GM21423 (cell line): ENCODE measurements at regions not wholly inside any gene's neighbourhood (a gene's known extent, or its start where the extent isn't known, plus 50 kb on each side); places are given as distances from the start of the nearest gene placed in this dataset.

ENCODE experiments used
- ATAC-seq: cut with Tn5 transposase; IDR thresholded peaks from one replicate; pipeline ENCODE4 v1.9.1; 2021; ENCODE audit warnings: mild to moderate bottlenecking, moderate library complexity; ENCODE audit not compliant: unreplicated experiment

GRCh38 chr1:81446000-81446669 lies 354.6 kb upstream of the ADGRL2 start:
- ATAC-seq, result no peak

- ATAC-seq, result no peak
Observed at GRCh38 chr1:81443288-81443687, 357.4 kb upstream of the ADGRL2 start.

DNA sequence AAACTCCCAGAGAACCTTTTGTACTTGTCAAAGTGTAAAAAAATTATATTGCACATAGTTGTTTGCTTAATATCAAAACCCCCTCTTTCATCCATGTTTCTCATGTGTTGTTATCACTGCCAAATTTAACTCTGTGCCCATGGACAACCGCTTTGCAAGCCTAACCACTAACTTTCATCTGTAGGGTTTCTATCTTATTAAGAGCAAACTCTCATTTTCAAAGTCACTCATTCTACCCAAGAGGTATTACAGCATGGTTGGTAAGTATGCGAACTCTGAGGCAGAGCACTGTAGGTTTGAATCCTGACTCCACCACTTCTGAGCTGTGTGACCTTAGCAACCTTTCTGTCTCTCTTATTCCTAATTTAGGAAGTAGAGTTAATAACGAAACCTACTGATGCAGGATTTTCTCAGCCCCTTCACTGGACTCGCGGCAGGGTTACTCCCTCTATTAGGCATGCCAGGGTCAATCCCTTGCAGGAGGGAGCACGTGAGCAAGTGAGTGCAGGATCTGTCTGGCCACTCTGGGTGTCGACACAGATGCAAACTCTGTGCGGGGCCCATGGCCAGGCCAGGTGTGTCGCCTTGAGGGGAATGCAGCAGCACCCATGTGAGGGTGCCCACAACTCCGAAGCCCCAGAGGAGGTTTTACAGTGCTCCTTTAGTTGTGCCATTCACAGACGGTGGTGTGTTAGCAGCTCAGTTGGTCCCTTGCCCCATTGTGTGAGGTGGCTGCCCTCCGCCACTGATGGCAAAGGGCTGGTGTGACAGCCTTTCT lies 361.5 kb upstream of the ADGRL2 start:
- ATAC-seq, result peak; percentile 45

DNA sequence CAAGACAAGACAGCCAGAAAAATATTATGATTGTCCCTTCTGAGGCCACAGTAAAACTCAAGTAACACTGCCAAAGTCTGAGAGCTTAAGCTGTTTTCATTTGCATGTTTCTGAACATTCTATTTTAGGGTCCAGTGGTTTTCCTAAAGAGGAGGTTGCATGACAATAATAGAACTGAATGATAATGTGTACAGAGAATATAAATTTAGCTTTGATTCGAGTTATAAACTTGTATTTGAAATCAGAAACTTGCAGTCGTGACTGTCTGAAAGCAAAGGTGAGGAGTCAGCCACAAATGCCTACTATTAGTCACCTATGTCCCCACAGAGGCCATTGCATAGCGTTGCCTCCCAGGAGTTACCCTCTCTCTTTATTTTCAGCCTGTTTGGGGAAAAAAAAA lies 363.1 kb upstream of the ADGRL2 start:
- no peak for ATAC-seq

DNA sequence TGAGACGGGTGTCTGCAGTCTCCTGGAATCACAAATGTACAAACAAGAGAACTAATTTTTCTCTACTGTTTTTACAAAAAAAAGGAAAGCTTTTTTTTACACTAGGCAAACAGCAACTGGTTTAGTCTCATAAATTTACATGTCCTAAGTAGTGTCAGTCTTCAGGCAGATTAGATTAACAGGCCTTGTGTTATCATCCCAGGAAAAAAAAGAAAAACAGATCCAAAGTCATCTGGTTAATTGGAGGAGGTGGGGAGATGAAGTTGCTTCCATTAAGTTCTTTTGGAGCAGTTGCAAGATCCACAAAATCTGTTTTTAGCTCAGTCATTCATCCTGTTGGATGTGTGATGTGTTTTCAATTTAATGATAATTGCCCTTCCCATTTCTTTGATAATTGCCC lies 363.5 kb upstream of the ADGRL2 start:
- ATAC-seq, result no peak

GRCh38 chr1:81435175-81435574 lies 365.6 kb upstream of the ADGRL2 start:
- ATAC-seq, result no peak

DNA sequence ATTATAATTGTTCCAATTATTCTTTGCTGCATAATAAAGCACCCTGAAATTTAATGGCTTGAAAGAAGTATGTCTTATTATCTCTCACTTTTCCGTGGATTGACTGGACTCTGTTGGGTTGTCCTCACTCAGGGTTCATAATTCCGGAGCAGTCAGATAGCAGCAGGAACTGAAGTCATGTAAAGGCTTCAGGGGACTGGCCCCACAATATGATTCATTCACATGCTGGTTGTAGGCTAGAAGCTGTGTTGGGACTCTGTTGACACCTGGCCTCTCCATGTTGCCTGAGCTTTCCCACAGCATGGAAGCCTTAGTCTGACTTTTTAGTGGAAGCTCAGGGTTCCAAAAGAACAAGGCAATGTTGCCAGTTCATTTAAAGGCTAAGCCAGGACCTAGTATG lies 367.1 kb upstream of the ADGRL2 start:
- no peak for ATAC-seq

DNA sequence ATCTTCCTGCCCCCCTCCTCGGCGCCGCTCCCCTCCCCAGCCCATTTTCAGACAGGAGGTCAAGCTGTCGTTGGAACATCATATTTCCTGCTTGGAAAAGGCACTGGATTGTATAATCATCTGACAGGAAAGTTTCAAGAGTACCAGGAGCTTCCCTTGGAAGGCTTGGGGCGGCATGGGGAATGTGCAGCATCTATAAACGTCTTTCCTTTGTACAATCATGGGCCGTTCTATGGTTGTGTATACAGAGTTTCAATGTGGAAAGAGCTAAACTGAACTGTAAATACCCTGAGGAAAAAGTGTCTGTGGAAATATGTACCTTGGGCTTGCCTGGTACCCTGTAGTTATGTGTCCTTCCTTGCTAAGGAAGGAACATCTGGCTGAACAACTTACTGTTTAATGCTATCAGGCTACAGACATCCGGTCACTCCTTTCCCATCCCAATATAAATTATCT lies 368.1 kb upstream of the ADGRL2 start:
- no peak for ATAC-seq

DNA sequence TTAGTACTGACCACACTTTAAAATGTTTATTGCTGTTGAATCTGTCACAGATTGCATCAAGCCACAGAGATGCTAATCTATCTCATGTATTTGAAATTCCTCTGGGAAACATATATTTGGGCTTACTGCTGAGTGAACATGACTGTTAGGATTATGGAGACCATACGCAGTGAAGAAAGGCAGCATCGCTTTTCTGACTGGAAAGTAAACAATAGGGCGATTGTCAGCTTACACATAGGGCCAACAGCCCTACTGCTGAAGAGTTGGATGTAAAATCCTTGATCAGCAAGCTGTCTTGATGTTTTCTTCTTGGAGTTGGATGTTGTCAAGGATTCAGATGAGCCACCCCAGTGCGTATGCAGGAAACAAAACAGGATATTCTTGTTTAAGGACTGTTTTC lies 368.7 kb upstream of the ADGRL2 start:
- no peak for ATAC-seq

- ATAC-seq, result no peak
Observed at GRCh38 chr1:81431624-81432000, 369.1 kb upstream of the ADGRL2 start.

DNA sequence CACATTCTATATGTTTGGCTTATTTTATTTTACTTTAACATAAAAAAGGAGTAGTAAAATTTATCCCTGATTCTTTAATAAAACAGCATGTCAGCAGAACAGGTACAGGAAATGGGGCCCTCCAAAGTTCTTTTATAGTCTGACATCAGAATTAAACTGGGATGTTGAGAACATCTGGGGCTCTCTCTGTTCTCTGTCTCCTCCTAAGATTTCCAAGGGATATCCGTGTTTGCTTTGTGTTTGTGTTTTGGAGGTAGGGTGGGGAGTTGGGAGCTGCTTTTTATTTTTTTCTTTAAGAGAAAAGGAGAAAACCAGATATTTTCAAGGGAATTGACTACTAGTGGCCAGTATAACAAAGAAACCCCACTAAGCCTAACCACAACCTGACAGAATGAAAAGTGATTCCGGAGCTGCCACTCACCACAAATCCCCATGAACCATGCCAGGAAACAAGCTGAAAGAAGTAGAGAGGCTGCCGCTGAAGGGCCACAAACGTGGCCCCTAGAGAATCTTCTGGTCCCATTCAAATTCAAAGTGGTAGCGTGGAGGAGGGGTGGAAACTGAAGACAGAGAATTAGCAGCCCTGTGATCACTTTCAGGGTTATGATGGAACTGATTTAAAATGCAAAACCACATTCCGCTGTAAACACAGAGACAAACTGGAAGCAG lies 369.6 kb upstream of the ADGRL2 start:
- ATAC-seq, result no peak

DNA sequence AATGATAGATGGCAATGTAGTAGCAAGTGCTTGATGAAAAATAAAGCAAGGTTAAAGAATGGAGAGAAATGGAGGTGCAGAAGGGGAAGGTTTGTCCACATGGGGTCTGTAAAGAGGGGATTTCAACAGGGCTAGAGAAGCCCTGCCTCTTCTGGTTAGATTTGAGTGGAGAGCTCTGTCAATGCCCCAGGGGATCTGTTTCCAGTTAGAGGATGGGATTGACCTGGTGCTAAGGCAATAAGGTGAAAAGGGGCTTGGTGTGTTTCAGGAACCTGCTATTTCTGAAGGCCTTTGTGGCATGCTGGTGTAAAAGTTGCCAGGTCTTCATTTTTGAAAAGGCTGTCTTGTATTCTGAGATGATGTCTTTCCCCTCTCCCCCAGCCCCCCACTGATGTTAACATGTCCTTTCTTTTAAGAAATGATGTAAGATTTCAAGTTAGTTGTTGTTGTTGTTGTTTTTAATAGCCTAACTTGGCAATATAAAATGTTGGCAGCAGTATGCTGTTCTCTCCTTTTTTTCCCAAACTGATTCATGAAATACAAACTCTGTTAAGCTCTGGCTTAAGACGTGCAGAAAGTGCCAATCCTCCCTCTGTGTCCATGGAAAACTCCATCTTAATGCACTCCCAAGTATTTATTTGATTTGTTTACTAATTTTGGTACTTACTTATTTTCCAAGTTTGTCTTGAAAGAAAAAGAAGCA lies 370.3 kb upstream of the ADGRL2 start:
- no peak for ATAC-seq

DNA sequence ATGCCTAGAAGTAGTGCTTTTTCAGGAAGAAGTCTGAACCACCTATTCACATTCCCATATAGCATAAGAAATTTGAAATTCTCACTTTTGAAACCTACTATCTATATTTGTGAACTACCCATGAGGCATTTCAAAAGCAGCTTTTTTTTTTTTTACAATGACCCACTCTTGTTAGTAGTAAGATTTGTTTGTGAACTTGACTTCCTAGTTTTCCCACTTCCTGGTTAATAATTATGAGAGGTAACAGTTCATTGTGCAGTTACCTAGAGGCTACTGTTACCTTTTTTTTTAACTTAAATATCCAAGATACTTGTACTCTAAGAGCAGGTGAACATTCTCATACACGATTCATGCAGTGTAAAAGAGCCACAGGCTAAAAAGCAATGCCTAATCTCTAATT lies 371.7 kb upstream of the ADGRL2 start:
- ATAC-seq, result peak; percentile 46

GRCh38 chr1:81424816-81425215 lies 375.9 kb upstream of the ADGRL2 start:
- no peak for ATAC-seq

DNA sequence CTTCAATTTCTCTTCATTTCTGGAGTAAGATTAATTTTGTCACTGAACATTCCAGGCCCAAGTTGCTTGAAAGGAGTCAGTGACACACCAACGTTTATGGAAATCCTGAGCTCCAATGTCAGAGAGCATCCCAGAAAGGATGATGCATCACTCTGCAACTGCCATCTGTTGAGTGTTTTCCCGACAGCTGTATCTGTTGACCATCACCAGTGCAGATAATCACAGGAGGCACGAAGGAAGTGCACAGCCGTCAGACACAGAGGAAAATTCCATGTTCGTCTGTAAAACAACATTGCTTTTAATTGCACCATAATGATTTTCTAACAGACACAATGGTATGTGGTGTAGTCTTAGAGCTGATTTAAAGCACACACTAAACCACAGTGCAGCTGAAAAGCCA lies 376.7 kb upstream of the ADGRL2 start:
- ATAC-seq, result no peak

GRCh38 chr1:81420760-81421159 lies 380.0 kb upstream of the ADGRL2 start:
- peak; percentile 94 for ATAC-seq

GRCh38 chr1:81414488-81415015 lies 386.2 kb upstream of the ADGRL2 start:
- peak; percentile 92 for ATAC-seq

DNA sequence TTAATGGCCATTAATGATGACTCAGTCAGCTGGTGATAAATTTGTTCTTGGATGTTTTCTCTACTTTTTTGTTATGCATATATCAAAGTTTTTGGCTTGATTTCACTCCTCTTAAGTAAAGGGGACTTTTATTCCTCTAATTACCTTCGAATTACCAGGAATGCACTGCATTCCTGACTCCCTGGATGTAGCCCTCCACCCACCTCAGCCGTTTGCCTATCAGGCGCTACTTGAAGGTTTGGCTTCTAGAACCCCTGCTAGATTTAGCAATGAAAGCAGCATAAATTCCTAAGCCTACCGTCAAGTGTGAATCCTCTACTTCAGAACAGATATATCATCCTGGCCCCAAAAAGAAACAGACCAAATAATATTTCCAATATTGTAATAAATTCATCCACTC lies 387.8 kb upstream of the ADGRL2 start:
- ATAC-seq, result no peak

DNA sequence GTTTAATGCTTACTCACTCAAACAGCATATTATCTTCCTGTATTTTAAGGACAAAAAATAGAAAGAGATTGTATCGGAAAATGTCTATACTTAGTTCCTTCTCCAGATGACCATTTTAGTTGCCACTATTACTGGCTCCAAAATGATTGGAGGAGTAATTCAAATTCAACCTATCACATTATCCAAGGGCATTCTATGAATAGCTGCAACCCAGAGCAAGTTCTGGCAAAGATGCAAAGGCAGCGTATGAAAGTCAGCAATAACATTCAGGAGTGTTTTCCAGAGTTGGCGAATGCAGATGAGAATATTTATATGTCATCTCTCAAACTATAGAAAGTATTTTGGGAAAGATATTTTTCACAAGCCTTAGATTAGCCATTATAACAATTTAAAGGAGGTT lies 389.8 kb upstream of the ADGRL2 start:
- ATAC-seq, result no peak

GRCh38 chr1:81410351-81410750 lies 390.4 kb upstream of the ADGRL2 start:
- ATAC-seq, result no peak

DNA sequence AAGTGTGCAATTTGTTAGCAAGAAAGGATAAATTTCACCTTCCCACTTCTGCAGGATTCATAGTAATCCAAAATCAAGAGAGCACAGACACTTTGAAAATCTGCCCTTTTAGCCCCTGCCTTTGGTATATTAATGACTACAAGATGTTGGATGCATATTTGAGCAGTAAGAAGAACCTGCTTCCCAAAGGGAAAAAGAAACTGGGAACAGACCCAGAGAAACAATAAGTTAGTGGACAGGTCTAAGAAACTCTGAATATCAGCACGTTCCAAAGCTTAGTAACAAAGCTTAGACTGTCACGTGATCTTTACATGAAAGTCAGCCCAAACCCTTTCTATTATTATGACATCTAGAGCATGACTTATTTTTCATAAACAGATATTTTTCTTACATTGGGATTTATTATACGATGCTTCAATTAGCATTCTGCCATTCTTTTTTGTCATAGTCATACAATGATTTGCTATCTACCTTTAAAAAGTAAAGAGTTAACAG lies 390.9 kb upstream of the ADGRL2 start:
- ATAC-seq, result no peak
